Endothelial cell (in vitro differentiated cells): ENCODE measurements at regions not wholly inside any gene's neighbourhood (a gene's known extent, or its start where the extent isn't known, plus 50 kb on each side); places are given as distances from the start of the nearest gene placed in this dataset.
A peak's percentile ranks its signal among the peaks of the same experiment; 100 is the strongest.

ENCODE experiments used
- DNase-seq: peaks from one replicate; pipeline ENCODE4 v3.0.0; 2021; ENCODE audit warnings: low spot score
- H3K27ac Mint-ChIP-seq: one replicate; pipeline ENCODE4 v1.8.0; 2021; ENCODE audit warnings: mixed read lengths, inconsistent platforms; ENCODE audit not compliant: unreplicated experiment
- H3K27me3 Mint-ChIP-seq: one replicate; pipeline ENCODE4 v1.8.0; 2021; ENCODE audit warnings: mild to moderate bottlenecking, moderate library complexity, mixed read lengths, inconsistent platforms; ENCODE audit not compliant: unreplicated experiment
- H3K36me3 Mint-ChIP-seq: one replicate; pipeline ENCODE4 v1.8.0; 2021; ENCODE audit warnings: mild to moderate bottlenecking, low read depth, mixed read lengths, inconsistent platforms; ENCODE audit not compliant: unreplicated experiment
- H3K4me1 Mint-ChIP-seq: one replicate; pipeline ENCODE4 v1.8.0; 2021; ENCODE audit warnings: mild to moderate bottlenecking, mixed read lengths, inconsistent platforms; ENCODE audit not compliant: unreplicated experiment
- H3K4me3 Mint-ChIP-seq: one replicate; pipeline ENCODE4 v1.8.0; 2021; ENCODE audit warnings: mild to moderate bottlenecking, mixed read lengths, inconsistent platforms; ENCODE audit not compliant: unreplicated experiment
- H3K9me3 Mint-ChIP-seq: one replicate; pipeline ENCODE4 v1.8.0; 2021; ENCODE audit warnings: mixed read lengths, inconsistent platforms; ENCODE audit not compliant: unreplicated experiment
- TF ChIP-seq, protein P1 (sequence below): fragments of 200-600 bp; sonication (generic); IDR thresholded peaks from one replicate; pipeline ENCODE4 v1.5.0; 2021; ENCODE audit warnings: antibody characterized with exemption; ENCODE audit not compliant: unreplicated experiment

- Mint-ChIP-seq H3K4me1 (no peaks in the 10 kb centered on the region), H3K9me3 (no peaks in the 10 kb centered on the region), H3K27ac (no peak overlapping the region), H3K4me3 (no peak overlapping the region), H3K36me3 (no peaks in the 10 kb centered on the region), H3K27me3 (no peaks in the 10 kb centered on the region)
- no peak for DNase-seq
- TF ChIP-seq, protein P1, sequence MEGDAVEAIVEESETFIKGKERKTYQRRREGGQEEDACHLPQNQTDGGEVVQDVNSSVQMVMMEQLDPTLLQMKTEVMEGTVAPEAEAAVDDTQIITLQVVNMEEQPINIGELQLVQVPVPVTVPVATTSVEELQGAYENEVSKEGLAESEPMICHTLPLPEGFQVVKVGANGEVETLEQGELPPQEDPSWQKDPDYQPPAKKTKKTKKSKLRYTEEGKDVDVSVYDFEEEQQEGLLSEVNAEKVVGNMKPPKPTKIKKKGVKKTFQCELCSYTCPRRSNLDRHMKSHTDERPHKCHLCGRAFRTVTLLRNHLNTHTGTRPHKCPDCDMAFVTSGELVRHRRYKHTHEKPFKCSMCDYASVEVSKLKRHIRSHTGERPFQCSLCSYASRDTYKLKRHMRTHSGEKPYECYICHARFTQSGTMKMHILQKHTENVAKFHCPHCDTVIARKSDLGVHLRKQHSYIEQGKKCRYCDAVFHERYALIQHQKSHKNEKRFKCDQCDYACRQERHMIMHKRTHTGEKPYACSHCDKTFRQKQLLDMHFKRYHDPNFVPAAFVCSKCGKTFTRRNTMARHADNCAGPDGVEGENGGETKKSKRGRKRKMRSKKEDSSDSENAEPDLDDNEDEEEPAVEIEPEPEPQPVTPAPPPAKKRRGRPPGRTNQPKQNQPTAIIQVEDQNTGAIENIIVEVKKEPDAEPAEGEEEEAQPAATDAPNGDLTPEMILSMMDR: no peak
These were observed 94.0 kb downstream of the MSX2 start for GRCh38 chr5:174818430-174818829.

DNA sequence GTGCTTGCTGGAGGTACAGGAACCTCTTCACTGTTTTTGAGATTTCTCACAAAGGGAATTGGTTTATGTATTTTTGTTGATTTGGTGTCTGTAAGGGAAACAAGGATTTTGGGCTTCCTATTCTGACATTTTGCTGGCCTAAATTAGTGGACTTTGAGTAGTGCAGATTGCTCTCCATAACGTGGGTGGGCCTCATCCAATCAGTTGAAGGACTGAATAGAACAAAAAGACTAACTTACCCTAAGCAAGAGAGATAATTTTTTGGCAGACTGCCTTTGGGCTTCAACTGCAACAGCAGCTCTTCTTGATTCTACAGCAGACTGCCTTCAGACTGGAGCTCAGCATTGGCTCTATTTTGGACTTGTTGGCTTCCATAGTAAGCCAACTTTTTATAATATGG lies 93.2 kb downstream of the MSX2 start:
- H3K4me1 Mint-ChIP-seq: no peaks in the 10 kb centered on the region
- TF ChIP-seq, protein P1: no peak
- H3K9me3 Mint-ChIP-seq: no peaks in the 10 kb centered on the region
- H3K27me3 Mint-ChIP-seq: no peaks in the 10 kb centered on the region
- no peak overlapping the region for H3K4me3 Mint-ChIP-seq
- no peak for DNase-seq
- H3K27ac Mint-ChIP-seq: no peak overlapping the region
- no peaks in the 10 kb centered on the region for H3K36me3 Mint-ChIP-seq

DNA sequence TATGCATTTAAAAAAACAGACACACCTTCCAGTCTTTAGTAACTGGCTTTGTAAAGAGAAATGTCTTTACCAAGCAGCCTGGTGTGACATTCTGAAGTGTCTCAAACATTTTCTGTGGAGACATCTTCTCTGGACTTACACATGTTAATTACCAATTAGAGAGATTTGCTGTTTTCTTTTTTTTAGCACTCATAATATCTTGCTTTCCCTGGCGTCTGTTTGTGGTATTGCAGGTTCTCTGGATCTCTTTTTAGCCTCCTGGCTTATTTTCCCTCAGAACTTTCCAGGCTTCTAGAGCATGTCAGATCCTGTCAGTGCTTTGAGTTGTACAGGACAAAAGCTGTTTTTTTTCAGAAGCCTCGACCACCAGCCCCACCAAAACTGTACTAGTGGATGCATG lies 92.5 kb downstream of the MSX2 start:
- H3K4me1 Mint-ChIP-seq: no peaks in the 10 kb centered on the region
- no peaks in the 10 kb centered on the region for H3K36me3 Mint-ChIP-seq
- H3K4me3 Mint-ChIP-seq: no peak overlapping the region
- no peak overlapping the region for H3K27ac Mint-ChIP-seq
- DNase-seq: no peak
- H3K27me3 Mint-ChIP-seq: no peaks in the 10 kb centered on the region
- no peaks in the 10 kb centered on the region for H3K9me3 Mint-ChIP-seq
- TF ChIP-seq, protein P1: peak; percentile 75

- H3K9me3 Mint-ChIP-seq: no peaks in the 10 kb centered on the region
- H3K4me1 Mint-ChIP-seq: no peaks in the 10 kb centered on the region
- H3K36me3 Mint-ChIP-seq: no peaks in the 10 kb centered on the region
- no peak for DNase-seq
- H3K4me3 Mint-ChIP-seq: no peak overlapping the region
- H3K27ac Mint-ChIP-seq: no peak overlapping the region
- H3K27me3 Mint-ChIP-seq: peaks cover 2% of the 10 kb centered on the region
- TF ChIP-seq, protein P1: no peak
These were observed 87.1 kb downstream of the MSX2 start for GRCh38 chr5:174811438-174811837.

DNA sequence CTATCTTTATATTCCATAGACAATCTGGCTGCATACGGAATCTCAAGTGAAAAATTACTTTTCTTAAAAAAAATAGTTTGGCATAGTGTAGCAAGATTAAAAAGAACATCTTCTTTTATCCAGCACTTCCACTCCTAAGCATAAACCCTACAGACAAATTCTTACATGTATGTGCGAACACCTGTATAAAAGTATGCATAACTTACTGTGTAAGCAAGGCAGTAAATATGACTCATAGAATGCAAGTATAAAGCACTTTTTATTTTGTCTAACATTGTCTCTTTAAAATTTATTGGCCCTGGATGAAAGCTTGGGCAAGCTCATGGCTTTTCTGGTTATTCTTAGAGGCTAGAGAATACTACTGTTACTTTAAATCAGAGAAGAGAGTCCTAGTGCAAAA lies 86.4 kb downstream of the MSX2 start:
- H3K36me3 Mint-ChIP-seq: no peaks in the 10 kb centered on the region
- TF ChIP-seq, protein P1: no peak
- H3K4me3 Mint-ChIP-seq: no peak overlapping the region
- peaks cover 2% of the 10 kb centered on the region for H3K27me3 Mint-ChIP-seq
- H3K9me3 Mint-ChIP-seq: no peaks in the 10 kb centered on the region
- H3K4me1 Mint-ChIP-seq: no peaks in the 10 kb centered on the region
- DNase-seq: no peak
- no peak overlapping the region for H3K27ac Mint-ChIP-seq
